PC-9 (cell line): ENCODE measurements at regions not wholly inside any gene's neighbourhood (a gene's known extent, or its start where the extent isn't known, plus 50 kb on each side); places are given as distances from the start of the nearest gene placed in this dataset.

Experiments used
- BruUV-seq: library from RNA; stranded (reverse); fragments of 400-500 nt; replicated peaks from 2 replicates; lab custom pipeline; 2021; lab: Mats Ljungman, UMichigan
- CTCF ChIA-PET: fragments of 300-600 bp; sonication (Branson Sonifier 250); formaldehyde crosslinking; loops from one replicate; lab custom pipeline; 2022; ENCODE audit warnings: antibody characterized with exemption; lab: Charles Lee
- POLR2A ChIA-PET: fragments of 300-600 bp; sonication (Branson Sonifier 250); formaldehyde crosslinking; loops from one replicate; lab custom pipeline; 2022; ENCODE audit warnings: antibody characterized with exemption; ENCODE audit not compliant: unreplicated experiment; lab: Charles Lee
- DNase-seq, 2 experiments: peaks; one replicate each; pipeline versions ENCODE4 v3.0.0 to v3.0.0-alpha.2; 2015 to 2022; ENCODE audit warnings: mixed read lengths in 1 of 2
- H2AFZ ChIP-seq: fragments of 200-600 bp; sonication (generic); 2 replicates; pipeline ENCODE4 v1.8.1; 2017; ENCODE audit warnings: antibody characterized with exemption
- H3F3A ChIP-seq: fragments of 200-600 bp; sonication (generic); 2 replicates; pipeline ENCODE4 v1.8.1; 2017; ENCODE audit warnings: antibody characterized with exemption, mild to moderate bottlenecking, low read depth; ENCODE audit not compliant: insufficient read depth
- H3K27ac ChIP-seq: fragments of 200-600 bp; sonication (generic); 2 replicates; pipeline ENCODE4 v1.6.1; 2016; ENCODE audit warnings: mixed run types
- H3K27me3 ChIP-seq: fragments of 200-600 bp; sonication (generic); 2 replicates; pipeline ENCODE4 v1.6.1; 2016; ENCODE audit warnings: low read depth, mixed run types; ENCODE audit not compliant: insufficient read depth
- H3K36me3 ChIP-seq: fragments of 200-600 bp; sonication (generic); 2 replicates; pipeline ENCODE4 v1.6.1; 2016; ENCODE audit warnings: low read depth, mixed run types
- H3K4me1 ChIP-seq: fragments of 200-600 bp; sonication (generic); replicated peaks from 2 replicates; pipeline ENCODE4 v1.6.1; 2016; ENCODE audit warnings: mixed run types; ENCODE audit not compliant: insufficient read depth
- H3K4me2 ChIP-seq: fragments of 200-600 bp; sonication (generic); 2 replicates; pipeline ENCODE4 v1.6.1; 2017; ENCODE audit warnings: mixed run types
- H3K4me3 ChIP-seq: fragments of 200-600 bp; sonication (generic); 2 replicates; pipeline ENCODE4 v1.6.1; 2016; ENCODE audit warnings: mixed run types
- H3K79me2 ChIP-seq: fragments of 200-600 bp; sonication (generic); 2 replicates; pipeline ENCODE4 v1.6.1; 2017; ENCODE audit warnings: low read depth, mixed run types
- H3K9me2 ChIP-seq: fragments of 200-600 bp; sonication (generic); 2 replicates; pipeline ENCODE4 v1.8.1; 2017; ENCODE audit warnings: mild to moderate bottlenecking; ENCODE audit not compliant: insufficient read depth
- H3K9me3 ChIP-seq: fragments of 200-600 bp; sonication (generic); 2 replicates; pipeline ENCODE4 v1.8.1; 2016; ENCODE audit warnings: low read depth; ENCODE audit not compliant: insufficient read depth
- H4K20me1 ChIP-seq: fragments of 200-600 bp; sonication (generic); 2 replicates; pipeline ENCODE4 v1.8.1; 2017; ENCODE audit not compliant: insufficient read depth
- CTCF ChIP-seq: fragments of 200-600 bp; sonication (generic); conservative IDR thresholded peaks from 2 replicates; pipeline ENCODE4 v1.6.1; 2017; ENCODE audit warnings: mixed run types, antibody characterized with exemption, mild to moderate bottlenecking, moderate library complexity
- EZH2 ChIP-seq: fragments of 200-600 bp; sonication (generic); IDR thresholded peaks from 2 replicates; pipeline ENCODE4 v1.8.0; 2017; ENCODE audit warnings: antibody characterized with exemption, low read depth
- intact Hi-C: fragments of 100-400 bp; cut with micrococcal nuclease; formaldehyde crosslinking; loops from one replicate; pipeline ENCODE4 v1.10.0; 2022; ENCODE audit not compliant: unreplicated experiment

DNA sequence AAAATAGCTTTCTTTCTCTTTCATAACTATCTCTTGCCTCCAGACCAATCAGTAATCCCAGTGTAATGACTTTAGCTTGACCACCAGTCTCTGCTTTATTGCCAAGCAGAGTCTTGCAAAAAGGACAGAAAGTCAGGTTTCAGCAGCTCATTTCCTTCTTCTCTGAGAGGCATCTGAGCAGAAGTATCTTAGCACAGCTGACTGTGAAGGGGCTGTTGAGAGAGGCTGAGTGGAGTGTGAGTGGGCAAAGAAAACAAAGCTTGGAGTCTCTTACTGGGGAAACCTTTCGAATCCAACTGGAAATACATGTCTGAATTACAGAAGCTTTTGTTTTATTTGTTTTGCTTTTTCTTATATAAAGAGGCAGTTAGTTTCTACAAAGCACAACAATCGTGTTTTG, 170.3 kb upstream of the IGFBP7 start:
- Histone ChIP-seq H3K4me2 (no peak overlapping the region), H3K27ac (no peak overlapping the region), H2AFZ (no peak overlapping the region), H3K4me1 (no peaks in the 10 kb centered on the region), H3K36me3 (no peaks in the 10 kb centered on the region), H3F3A (no peaks in the 10 kb centered on the region), H3K9me3 (no peaks in the 10 kb centered on the region), H3K9me2 (no peaks in the 10 kb centered on the region), H4K20me1 (no peaks in the 10 kb centered on the region), H3K27me3 (no peaks in the 10 kb centered on the region), H3K4me3 (no peak overlapping the region), H3K79me2 (no peaks in the 10 kb centered on the region)
- POLR2A ChIA-PET = no interaction called here
- TF ChIP-seq EZH2 (no peak), CTCF (no peak)
- BruUV-seq = no TSS peak
- DNase-seq = no peak
- CTCF ChIA-PET = no interaction called here
- intact Hi-C loops = no loop called here

- no peaks in the 10 kb centered on the region for H4K20me1 ChIP-seq
- no peaks in the 10 kb centered on the region for H3F3A ChIP-seq
- H3K9me3 ChIP-seq = no peaks in the 10 kb centered on the region
- no peak for DNase-seq
- H2AFZ ChIP-seq = no peak overlapping the region
- intact Hi-C loops = no loop called here
- H3K4me3 ChIP-seq = no peak overlapping the region
- no peak overlapping the region for H3K4me2 ChIP-seq
- H3K27me3 ChIP-seq = no peaks in the 10 kb centered on the region
- H3K27ac ChIP-seq = no peak overlapping the region
- TF ChIP-seq EZH2 = no peak
- H3K36me3 ChIP-seq = no peaks in the 10 kb centered on the region
- H3K9me2 ChIP-seq = no peaks in the 10 kb centered on the region
- no peaks in the 10 kb centered on the region for H3K4me1 ChIP-seq
- POLR2A ChIA-PET = no interaction called here
- no peaks in the 10 kb centered on the region for H3K79me2 ChIP-seq
- CTCF ChIA-PET = no interaction called here
- BruUV-seq = no TSS peak
These were observed 168.6 kb upstream of the IGFBP7 start for GRCh38 chr4:57278780-57279179.

DNA sequence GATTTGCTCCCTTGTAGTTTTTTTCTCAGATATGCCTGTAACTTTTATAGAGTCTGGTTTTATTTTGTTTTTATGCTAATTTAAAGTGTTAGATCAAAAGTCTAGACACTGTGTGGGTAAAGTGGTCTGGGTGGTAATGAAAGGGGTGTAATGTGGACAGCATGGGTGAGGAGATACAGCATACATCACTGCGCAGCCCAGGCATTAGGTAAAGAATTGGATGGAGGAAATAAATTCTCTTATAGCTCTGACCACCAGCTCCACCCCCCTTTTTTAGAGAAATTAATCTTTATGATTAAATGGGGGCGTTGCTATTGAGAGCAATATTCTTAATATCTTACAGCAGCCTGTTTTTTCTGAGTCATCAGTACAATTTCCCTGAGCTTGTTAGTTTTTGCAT, 163.9 kb upstream of the IGFBP7 start:
- Histone ChIP-seq H3K4me2 (no peak overlapping the region), H3F3A (no peaks in the 10 kb centered on the region), H3K4me3 (no peak overlapping the region), H3K9me2 (no peaks in the 10 kb centered on the region), H3K27ac (no peak overlapping the region), H3K9me3 (no peaks in the 10 kb centered on the region), H2AFZ (no peak overlapping the region), H3K27me3 (no peaks in the 10 kb centered on the region), H3K36me3 (no peaks in the 10 kb centered on the region), H3K4me1 (no peaks in the 10 kb centered on the region), H4K20me1 (no peaks in the 10 kb centered on the region), H3K79me2 (no peaks in the 10 kb centered on the region)
- TF ChIP-seq EZH2 = no peak
- TF ChIP-seq CTCF = no peak
- BruUV-seq = no TSS peak
- ChIA-PET CTCF (no interaction called here), POLR2A (no interaction called here)
- DNase-seq = no peak
- intact Hi-C loops = no loop called here

GRCh38 chr4:57270346-57270745, 160.2 kb upstream of the IGFBP7 start:
- no TSS peak for BruUV-seq

More at GRCh38 chr4:57270346-57270745, 160.2 kb upstream of the IGFBP7 start:
- no peaks in the 10 kb centered on the region for H3K4me1 ChIP-seq
- no peak for DNase-seq
- no peaks in the 10 kb centered on the region for H3K27me3 ChIP-seq
- H3K27ac ChIP-seq = no peak overlapping the region
- no peaks in the 10 kb centered on the region for H3K36me3 ChIP-seq
- no peaks in the 10 kb centered on the region for H3K79me2 ChIP-seq
- H4K20me1 ChIP-seq = no peaks in the 10 kb centered on the region
- H2AFZ ChIP-seq = no peak overlapping the region
- H3K9me2 ChIP-seq = no peaks in the 10 kb centered on the region
- no peaks in the 10 kb centered on the region for H3K9me3 ChIP-seq
- ChIA-PET CTCF (no interaction called here), POLR2A (no interaction called here)
- H3K4me3 ChIP-seq = no peak overlapping the region
- no peaks in the 10 kb centered on the region for H3F3A ChIP-seq
- TF ChIP-seq EZH2 (no peak), CTCF (no peak)
- intact Hi-C loops = no loop called here
- no peak overlapping the region for H3K4me2 ChIP-seq
